Gastroesophageal sphincter (tissue), 3 donors: ENCODE measurements at regions not wholly inside any gene's neighbourhood (a gene's known extent, or its start where the extent isn't known, plus 50 kb on each side); places are given as distances from the start of the nearest gene placed in this dataset.

Source experiments
- EP300 ChIP-seq: sonication (generic); formaldehyde crosslinking; IDR thresholded peaks from one replicate; pipeline ENCODE4 v1.6.1; 2017; ENCODE audit warnings: antibody characterized with exemption, mild to moderate bottlenecking
- POLR2A ChIP-seq, 2 donors: fragments of 450-650 bp; IDR thresholded peaks; one replicate each; pipeline ENCODE4 v1.6.1; 2017; ENCODE audit warnings: antibody characterized with exemption in 2 of 2, mild to moderate bottlenecking in 2 of 2, moderate library complexity in 1 of 2
- POLR2AphosphoS5 ChIP-seq: sonication (generic); formaldehyde crosslinking; IDR thresholded peaks from one replicate; pipeline ENCODE4 v1.6.1; 2017; ENCODE audit warnings: antibody characterized with exemption
- TF ChIP-seq, protein P1 (sequence below), 4 experiments: fragments of 200-600 bp in 2 of 4; fragments of 450-650 bp in 2 of 4; sonication (generic) in 1 of 4; IDR thresholded peaks; one replicate each; pipeline ENCODE4 v1.5.1; 2017 to 2019; ENCODE audit warnings: antibody characterized with exemption in 4 of 4, mild to moderate bottlenecking in 2 of 4, moderate library complexity in 2 of 4

DNA sequence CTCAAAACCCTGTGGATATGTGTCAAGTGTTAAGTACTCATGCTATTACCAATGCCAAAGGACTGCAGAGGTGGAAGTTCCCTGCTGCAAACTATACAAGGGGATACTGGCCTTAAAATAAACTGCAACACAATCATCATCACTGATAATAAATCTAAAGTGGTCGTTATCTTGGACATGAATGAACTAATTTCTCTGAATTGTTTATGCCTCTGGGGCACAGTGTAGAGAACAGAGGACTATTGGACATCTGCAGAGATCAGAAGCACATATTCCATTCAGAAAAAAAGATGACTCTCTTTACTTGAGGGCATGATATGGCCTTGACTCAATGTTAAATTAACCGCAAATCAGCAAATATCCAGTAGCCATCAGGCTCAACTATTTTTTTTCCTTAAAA is 542.6 kb upstream of the IGFBP7 start:
- TF ChIP-seq, protein P1, sequence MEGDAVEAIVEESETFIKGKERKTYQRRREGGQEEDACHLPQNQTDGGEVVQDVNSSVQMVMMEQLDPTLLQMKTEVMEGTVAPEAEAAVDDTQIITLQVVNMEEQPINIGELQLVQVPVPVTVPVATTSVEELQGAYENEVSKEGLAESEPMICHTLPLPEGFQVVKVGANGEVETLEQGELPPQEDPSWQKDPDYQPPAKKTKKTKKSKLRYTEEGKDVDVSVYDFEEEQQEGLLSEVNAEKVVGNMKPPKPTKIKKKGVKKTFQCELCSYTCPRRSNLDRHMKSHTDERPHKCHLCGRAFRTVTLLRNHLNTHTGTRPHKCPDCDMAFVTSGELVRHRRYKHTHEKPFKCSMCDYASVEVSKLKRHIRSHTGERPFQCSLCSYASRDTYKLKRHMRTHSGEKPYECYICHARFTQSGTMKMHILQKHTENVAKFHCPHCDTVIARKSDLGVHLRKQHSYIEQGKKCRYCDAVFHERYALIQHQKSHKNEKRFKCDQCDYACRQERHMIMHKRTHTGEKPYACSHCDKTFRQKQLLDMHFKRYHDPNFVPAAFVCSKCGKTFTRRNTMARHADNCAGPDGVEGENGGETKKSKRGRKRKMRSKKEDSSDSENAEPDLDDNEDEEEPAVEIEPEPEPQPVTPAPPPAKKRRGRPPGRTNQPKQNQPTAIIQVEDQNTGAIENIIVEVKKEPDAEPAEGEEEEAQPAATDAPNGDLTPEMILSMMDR (IDR thresholded peaks at IDR 0.05), result no peak
- TF ChIP-seq POLR2A (IDR thresholded peaks at IDR 0.05) (no peak), POLR2AphosphoS5 (no peak), EP300 (no peak)
